ENCODE measurements at regions not wholly inside any gene's neighbourhood (a gene's known extent, or its start where the extent isn't known, plus 50 kb on each side); places are given as distances from the start of the nearest gene placed in this dataset.
"Not testable (repeated sequence)": the region's sequence is repeated elsewhere in the genome, so short reads cannot be mapped to it uniquely, and the experiment has no call there.

- no peak overlapping the region for H3K27ac ChIP-seq
- POLR2A ChIA-PET (ENCODE audit: low non-redundant PET), result interaction anchor here (0.7 kb wide), 1 partner anchor 71 kb away, joined by 3 read pairs; no protein-coding TSS in a partner anchor
- DNase-seq (ENCODE audit: low spot score), result no peak
- CTCF ChIA-PET, result interaction anchor here (0.6 to 1.2 kb wide), 4 partner anchors 71 to 935 kb away, joined by 3 to 5 read pairs (median 4); no protein-coding TSS in a partner anchor
- TF ChIP-seq CTCF (conservative IDR thresholded peaks at IDR 0.05; ENCODE audit: low read depth), result peak; percentile 29
Measured at GRCh38 chr12:65673732-65674131, 150.6 kb upstream of the HMGA2 start.

DNA sequence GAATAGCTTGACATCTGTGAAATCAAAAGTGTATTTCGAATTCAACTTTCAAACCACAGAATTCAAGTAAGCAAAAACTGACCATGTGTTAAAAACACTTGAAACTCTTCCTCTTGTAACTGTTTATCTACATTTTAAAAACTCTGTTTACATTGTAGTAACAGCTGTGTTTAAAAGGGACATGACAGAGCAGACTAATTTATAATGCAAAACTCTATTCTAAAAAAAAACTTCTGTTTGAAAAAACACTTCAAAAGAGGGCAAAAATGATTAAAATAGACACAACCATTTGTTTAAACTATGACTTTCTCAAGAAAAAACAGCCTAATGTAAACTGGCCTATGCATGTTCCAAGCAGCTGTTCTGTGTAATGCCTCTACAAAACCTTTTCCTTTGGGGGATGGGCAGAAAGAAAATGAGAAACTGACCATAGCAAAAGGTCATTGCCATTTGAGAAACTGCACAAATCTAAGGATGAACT, 149.1 kb upstream of the HMGA2 start:
- CTCF ChIA-PET, result interaction anchor here (0.6 to 1.4 kb wide), 2 partner anchors 30 to 118 kb away, joined by 4 read pairs; no protein-coding TSS in a partner anchor
- DNase-seq (ENCODE audit: low spot score), result no peak
- H3K27ac ChIP-seq, result no peak overlapping the region
- POLR2A ChIA-PET (ENCODE audit: low non-redundant PET), result no interaction called here
- TF ChIP-seq CTCF (conservative IDR thresholded peaks at IDR 0.05; ENCODE audit: low read depth), result no peak

GRCh38 chr12:65678172-65678571, 146.1 kb upstream of the HMGA2 start:
- CTCF ChIA-PET; POLR2A ChIA-PET (ENCODE audit: low non-redundant PET); DNase-seq (ENCODE audit: low spot score); H3K27ac ChIP-seq: not testable (repeated sequence)

- DNase-seq (ENCODE audit: low spot score), result no peak
- POLR2A ChIA-PET (ENCODE audit: low non-redundant PET), result no interaction called here
- TF ChIP-seq CTCF (conservative IDR thresholded peaks at IDR 0.05; ENCODE audit: low read depth), result no peak
- no peak overlapping the region for H3K27ac ChIP-seq
- CTCF ChIA-PET, result interaction anchor here (0.6 kb wide), 1 partner anchor 134 kb away, joined by 4 read pairs; no protein-coding TSS in a partner anchor
Measured at GRCh38 chr12:65681226-65681625, 143.1 kb upstream of the HMGA2 start.

DNA sequence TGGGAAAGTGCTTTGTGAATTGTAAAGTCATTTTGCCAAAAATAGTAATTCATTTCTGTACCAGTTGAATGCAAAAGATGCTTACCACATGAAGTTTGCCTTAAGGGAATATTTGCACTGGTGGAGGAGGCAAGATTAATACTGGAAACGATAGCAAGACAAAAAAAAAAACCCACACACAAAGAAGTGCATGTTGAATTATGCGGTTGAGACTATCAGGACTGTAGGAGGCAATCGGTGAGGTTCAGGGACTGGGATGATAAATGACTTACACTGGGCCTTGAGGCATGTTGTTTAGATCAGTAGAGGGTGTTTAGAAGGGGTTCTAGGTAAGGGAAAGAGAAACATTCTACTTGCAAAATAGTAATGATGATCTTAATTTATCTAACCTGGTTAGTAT, 142.2 kb upstream of the HMGA2 start:
- ChIA-PET POLR2A (ENCODE audit: low non-redundant PET) (no interaction called here), CTCF (no interaction called here)
- no peak for DNase-seq (ENCODE audit: low spot score)
- no peak for TF ChIP-seq CTCF (conservative IDR thresholded peaks at IDR 0.05; ENCODE audit: low read depth)
- no peak overlapping the region for H3K27ac ChIP-seq

GRCh38 chr12:65684906-65685305, 139.4 kb upstream of the HMGA2 start:
- no peak overlapping the region for H3K27ac ChIP-seq
- ChIA-PET CTCF (no interaction called here), POLR2A (ENCODE audit: low non-redundant PET) (no interaction called here)
- TF ChIP-seq CTCF (conservative IDR thresholded peaks at IDR 0.05; ENCODE audit: low read depth), result no peak
- DNase-seq (ENCODE audit: low spot score), result no peak

DNA sequence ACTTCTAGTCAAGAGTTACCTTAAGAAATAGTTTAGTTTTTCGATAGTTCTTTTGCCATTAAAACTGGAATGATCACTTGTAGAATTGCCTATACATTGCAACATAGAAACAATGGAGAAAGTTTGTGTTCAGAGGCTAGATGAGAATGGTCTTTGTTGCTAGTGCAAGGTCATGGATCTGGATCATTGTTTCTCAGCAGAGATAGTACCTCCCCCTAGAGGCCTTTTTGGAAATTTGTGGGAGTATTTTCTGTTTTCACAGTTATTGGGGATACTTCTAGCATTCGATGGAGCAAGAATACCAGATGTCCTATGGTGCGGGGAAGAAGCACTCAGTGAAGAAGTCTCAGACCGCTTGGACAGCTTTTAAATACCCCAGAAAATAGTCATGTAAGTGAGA, 138.8 kb upstream of the HMGA2 start:
- peak; percentile 25; the same call in 1 of the 2 replicates for TF ChIP-seq CTCF (conservative IDR thresholded peaks at IDR 0.05; ENCODE audit: low read depth)
- peak; percentile 32 for DNase-seq (ENCODE audit: low spot score)
- ChIA-PET POLR2A (ENCODE audit: low non-redundant PET) (no interaction called here), CTCF (interaction anchor here (0.7 kb wide), 1 partner anchor 380 kb away, joined by 3 read pairs; no protein-coding TSS in a partner anchor)
- H3K27ac ChIP-seq, result no peak overlapping the region

Measured in RWPE1 (cell line).